H1 (cell line): ENCODE measurements at regions not wholly inside any gene's neighbourhood (a gene's known extent, or its start where the extent isn't known, plus 50 kb on each side); places are given as distances from the start of the nearest gene placed in this dataset.

ENCODE experiments used
- RXRA ChIP-seq: IDR thresholded peaks from 2 replicates; pipeline ENCODE4 v1.6.1; 2011; ENCODE audit warnings: low read depth, mild to moderate bottlenecking, low read length, moderate library complexity; ENCODE audit not compliant: insufficient read depth

GRCh38 chr2:205936446-205936845 lies 149.5 kb downstream of the INO80D start (continued):
- TF ChIP-seq RXRA, result no peak
- TF ChIP-seq, all 59 proteins: peak for 0
